ENCODE measurements at regions not wholly inside any gene's neighbourhood (a gene's known extent, or its start where the extent isn't known, plus 50 kb on each side); places are given as distances from the start of the nearest gene placed in this dataset.
"Not testable (repeated sequence)": the region's sequence is repeated elsewhere in the genome, so short reads cannot be mapped to it uniquely, and the experiment has no call there.

DNA sequence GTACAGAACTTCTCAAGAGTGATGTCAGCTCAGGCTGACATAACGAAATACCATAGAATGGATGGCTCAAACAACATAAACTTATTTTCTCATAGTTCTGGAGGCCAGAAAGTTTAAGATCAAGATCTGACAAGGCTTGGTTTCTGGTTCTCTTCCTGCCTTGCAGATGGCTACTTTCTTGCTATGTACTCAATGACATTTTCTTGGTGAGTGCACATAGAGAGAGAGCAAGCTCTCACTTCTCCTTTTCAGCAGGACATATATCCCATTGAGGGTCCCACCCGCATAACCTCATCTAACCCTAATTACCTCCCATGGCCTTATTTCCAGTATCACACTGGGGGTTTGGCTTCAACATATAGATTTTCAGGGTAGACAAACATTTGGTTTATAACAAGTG, 1072.1 kb downstream of the PLOD2 start:
- no peak for DNase-seq

DNA sequence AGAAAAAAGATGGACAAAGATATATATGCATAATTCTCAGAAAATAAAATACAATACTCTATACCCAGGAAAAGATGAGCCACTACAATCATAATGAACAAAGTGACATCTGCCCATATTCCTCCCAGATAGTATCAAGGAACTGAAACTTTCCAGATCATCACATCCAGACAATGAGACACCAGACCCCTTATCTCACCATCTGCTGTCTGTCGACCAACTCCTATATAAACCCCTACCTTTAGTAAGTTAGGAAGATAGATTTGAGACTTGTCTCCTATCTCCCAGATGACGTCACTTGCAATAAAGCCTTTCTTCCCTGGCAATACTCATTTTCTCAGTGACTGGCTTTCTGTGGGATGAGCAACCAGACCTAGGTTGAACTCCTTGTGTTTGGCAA, 1071.6 kb downstream of the PLOD2 start:
- peak; percentile 53 for DNase-seq

DNA sequence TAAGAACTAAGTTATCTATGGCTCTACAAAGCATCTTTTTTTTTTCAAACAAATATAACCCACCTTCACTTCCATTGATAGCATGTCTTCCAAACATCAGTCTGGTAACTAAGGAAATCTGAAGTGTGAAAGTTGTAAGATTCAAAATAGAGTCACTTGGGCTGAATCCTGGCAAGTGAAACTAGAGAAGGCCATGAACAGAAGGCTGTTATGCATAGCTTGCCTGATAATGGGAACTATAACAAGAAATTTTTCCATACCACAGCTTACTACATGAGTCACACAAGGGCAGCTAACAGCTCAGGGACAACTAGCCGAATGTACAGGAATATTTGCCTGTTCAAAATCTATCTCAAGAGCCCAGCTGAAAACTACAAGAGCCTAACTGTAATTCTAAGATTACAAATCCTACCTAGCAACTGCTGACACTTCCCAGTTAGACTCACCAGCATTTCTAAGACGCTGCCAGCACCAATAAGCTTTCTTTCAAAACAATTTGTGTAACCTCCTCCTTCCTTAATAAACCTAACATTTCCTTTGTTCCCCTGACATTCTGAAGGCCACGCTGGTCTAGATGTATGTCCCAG, 1066.5 kb downstream of the PLOD2 start:
- no peak for DNase-seq

DNA sequence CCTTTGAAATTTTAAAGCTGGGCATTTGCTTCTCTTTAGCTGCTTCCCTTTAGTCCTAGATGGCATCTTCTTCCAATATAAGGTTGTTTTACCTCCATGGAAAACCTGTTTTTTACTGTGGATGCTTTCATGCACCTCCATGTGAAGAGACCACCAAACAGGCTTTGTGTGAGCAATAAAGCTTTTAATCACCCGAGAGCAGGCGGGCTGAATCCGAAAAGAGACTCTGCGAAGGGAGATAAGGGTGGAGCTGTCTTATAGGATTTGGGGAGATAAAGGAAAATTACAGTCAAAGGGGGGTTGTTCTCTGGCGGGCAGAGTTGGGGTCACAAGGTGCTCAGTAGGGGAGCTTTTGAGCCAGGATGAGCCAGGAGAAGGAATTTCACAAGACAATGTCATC, 1049.8 kb downstream of the PLOD2 start:
- not testable (repeated sequence) for DNase-seq

DNA sequence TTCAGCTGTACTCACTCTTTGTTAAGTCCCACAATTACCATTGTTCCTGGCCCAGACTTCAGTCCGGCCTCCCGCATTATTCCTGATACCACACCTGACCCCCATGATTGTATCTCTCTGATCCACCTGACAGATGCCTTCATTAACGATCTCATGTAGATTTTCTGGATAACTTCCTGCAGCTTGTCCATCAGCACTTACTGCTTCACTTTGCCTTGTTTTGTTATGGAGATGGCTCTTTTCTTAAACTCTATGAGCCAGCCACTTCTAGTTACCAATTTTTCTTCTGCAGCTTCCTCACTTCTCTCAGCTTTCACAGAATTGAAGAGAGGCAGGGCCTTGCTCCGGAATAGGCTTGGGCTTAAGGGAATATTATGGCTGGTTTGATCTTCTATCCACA, 1044.2 kb downstream of the PLOD2 start:
- no peak for DNase-seq

DNA sequence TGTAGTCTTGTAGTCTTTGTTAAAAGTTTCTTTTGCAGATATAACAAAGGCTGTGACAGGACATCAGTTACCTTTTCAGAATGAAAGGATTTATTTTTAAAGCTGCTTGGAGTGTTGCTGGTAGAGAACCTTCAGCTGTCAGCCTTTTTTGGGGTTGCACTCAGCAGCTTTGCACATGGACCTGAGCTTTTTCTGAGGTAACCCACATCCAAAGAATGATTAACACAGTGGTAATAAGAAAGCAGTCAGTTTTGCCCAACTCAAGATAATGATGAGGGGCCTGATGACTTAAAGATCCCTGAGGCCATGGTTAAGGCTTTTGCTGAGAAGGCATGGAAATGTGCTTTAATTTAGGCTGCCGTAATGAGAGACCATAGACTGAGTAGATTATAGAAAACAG, 1042.7 kb downstream of the PLOD2 start:
- DNase-seq = no peak

DNA sequence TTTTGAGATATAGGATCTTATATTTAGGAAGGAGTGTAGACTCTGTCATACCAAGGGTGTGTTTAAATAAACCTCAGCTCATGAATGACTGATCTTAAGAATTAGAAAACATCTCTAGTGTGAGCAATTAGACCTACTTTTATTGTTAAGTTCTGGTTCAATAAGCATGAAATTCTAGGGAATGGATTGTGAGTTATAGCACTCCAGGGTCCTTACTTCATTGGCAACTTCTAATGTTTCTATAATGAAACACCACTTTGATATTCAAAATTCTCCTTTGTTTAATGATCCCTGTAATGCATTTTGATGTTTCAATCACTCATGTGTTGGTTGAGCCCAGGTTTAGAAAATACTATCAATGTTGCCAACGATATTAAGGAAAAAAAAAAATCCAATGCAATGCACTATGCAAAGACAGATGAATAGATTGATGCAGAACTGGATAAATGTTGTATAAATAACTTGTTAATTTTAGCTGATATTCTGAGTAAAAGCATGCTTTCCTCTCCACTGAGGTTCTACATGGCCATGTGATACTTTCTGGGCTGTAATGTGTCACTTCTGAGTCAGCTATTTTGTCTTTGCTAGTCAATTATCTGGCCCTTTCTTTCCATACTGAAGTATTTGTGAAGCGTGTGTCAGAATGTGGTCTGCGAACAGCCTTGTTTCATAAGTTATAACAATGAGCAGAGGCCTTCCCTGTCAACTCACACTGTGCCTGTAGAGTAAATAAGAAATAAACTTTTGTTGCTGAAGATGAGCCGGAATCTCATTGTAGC, 1035.9 kb downstream of the PLOD2 start:
- no peak for DNase-seq

DNA sequence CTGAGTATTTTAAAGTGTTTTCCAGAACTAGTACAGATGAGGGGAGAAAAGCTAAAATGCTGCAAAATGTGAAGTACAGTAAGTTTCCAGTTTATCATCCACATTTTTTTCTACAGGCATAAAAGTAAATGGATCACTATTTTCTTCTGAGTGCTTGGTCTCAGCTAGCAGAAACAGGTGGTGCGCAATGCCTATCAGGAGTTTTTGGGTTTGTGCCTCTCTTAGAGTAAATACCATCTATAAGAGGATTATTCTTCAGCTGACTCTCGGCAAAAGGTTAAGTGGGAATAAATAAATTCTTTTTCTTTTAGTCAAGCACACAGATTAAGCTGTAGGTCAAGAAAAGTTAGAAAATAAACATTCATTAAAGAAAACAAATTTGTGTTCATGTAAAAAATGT, 1027.7 kb downstream of the PLOD2 start:
- no peak for DNase-seq

DNA sequence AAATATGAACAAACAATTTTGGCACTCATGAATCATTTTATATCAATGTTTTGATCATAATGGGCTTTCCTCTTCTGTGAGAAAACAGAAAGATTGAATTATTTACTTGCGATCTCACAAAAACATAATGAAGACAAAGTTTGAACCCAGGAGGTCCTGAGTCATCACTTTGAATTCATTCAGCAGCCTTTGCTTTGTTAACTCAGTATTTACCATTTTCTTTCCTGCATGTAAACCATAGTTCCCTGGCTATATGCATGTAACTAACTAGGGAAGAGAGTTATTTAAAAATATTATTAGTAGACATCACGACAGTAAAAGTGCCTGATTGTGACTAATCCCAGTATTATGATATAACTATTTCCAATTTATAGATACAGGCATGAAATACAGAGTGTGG, 1026.2 kb downstream of the PLOD2 start:
- DNase-seq = no peak

DNA sequence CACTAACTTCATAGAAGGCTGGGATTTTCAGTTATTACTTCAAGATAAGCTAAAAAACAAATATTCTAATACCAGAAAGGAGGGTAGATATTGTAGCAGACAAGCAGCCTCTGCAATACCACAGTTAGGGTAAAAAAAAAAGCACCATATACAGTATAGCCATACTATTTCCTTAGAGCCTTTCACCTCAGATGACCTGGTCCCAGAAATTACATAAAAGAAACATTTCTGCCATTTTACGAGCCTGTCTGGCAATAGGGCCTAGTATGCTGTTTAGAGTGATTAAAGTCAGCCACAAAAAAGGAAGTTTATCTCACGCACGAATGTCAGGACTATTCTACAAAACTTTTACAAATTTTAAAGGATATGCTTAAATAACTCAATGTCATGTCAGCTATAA, 1016.6 kb downstream of the PLOD2 start:
- no peak for DNase-seq

DNA sequence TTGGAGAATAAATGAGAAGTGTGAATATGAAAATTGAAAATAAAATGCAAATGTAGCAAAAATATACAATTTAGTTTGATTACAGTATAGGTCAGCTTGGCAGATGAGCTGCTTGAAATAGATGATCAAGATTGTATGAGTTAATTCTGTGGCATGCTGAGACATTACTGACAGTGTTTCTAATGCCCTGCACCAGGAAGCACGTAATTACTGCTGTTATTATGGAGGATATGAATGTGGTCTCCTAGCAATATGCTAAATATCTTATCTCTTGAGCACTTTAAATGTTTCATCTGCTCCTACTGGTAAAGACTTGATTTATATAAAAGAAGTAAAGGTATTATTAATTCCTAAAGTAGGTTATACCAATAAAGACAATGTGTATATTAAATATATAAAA, 1015.5 kb downstream of the PLOD2 start:
- no peak for DNase-seq

DNA sequence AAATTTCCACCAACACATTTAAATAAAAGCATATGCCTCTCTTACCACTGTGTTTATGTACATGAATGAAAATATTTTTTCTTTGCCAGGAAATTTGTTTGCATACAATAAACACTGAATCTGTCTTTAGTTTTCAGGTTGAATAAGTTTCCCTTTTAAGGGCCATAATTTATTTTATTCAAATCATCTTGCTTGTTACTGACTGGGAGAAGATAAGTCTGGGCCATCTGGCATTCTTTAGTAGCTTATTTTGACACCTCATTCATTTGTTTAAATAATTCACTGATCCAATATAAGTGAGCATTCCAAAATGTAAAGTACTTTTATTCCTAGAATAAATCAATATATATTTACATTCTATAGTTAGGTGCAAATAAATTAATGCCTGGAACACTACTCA, 1001.3 kb downstream of the PLOD2 start:
- DNase-seq = no peak

DNA sequence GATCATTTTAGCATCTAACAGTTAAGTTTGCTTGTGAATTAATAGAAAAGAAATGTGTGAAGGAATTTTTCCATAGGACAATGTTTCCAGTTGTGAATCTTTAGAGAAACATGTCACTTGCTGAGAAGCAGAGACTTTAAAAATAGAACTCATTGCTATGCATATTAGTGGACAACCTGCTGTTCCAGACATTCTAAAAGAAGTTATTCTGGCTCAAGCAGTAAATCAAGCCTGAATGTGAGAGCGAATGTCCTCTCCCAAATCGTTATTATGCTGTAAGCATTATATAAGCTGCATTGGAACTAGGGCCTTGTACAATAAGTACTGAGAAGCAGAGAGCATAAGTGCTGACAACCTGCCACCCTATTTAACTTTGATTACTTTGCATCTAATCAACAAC, 990.9 kb downstream of the PLOD2 start:
- no peak for DNase-seq

DNA sequence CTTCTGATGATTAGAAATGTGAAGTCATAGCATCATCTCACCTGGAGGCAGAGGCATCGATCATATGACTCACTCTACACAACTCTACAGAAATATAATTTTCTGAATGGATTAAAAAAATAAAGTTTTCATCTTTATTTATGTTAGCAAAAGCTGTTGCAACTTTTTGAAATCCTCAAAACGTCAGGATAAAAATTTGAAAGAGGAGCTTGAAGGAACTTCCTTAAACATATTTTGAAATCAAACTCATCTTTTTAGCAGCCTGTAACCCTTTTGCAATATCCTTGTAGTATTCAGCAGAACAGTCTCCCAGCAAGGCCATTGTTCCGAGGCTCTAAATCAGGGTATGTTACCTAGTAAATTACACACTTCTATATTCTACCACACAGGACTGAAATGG, 985.4 kb downstream of the PLOD2 start:
- DNase-seq = no peak

DNA sequence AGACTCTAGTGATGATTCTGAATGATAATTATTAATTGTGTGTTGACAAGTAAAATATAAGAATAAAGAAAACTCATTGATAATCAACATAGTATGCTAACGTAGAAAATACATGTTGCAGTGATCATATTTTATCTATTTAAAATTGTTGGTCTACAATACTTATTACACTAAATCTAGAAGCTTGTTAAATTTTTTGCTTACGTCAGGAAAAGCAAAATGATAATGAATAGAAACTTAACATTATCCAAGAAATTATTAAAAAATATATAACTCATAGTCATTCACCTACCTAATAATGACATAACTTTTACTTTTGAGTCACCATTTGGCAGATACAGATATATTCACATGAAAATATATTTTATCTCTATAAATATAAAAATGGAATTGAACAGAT, 984.1 kb downstream of the PLOD2 start:
- DNase-seq = no peak

DNA sequence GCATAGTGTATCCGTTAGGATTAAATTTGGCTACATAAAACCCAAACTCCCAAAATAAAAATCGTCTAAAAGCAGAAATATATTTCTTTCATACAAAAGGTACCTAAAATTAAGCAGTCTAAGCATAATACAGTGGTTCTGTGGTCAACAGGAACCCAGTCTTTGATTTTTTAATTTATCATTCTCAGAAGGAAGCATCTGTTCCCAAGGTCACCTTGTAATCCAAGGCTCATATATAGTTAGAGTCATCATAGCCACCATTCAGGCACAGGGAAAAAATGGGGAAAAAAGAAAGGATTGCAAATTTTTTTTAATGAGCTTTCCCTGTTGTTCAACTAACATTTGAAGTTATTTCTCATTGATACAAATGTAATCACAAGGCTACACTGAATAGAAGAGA, 983.2 kb downstream of the PLOD2 start:
- no peak for DNase-seq

DNA sequence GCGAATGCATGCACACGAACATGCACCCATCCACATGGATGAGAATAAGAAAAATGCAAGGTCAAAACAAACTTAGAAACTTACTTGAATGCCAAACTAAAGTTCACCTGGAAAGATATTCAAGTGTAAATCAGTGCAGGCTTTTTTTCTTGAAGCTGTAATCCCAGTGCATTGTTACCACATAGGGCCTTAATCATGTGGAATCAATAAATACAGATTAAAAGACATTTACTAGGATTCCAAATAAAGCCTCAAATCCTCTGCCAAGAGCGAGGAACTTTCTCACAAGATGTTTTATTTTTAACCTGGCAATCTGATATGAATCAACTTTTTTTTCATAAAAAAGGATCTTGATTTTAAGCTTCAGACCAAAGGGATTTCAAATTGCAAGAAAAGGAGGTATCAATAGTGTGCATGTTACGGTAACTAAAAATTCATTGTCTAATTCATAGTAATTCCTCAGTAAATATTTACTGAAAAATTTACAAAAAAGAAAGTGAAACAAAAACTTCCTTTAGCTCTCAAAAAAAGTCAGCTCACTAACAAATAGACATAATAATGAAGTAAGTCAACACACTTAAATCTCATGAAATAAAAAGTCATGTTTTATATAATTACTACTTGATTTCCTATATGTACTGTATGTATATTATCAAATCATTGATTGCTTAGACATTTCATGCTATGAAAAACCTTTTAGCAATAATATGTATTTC, 978.6 kb downstream of the PLOD2 start:
- DNase-seq = no peak

DNA sequence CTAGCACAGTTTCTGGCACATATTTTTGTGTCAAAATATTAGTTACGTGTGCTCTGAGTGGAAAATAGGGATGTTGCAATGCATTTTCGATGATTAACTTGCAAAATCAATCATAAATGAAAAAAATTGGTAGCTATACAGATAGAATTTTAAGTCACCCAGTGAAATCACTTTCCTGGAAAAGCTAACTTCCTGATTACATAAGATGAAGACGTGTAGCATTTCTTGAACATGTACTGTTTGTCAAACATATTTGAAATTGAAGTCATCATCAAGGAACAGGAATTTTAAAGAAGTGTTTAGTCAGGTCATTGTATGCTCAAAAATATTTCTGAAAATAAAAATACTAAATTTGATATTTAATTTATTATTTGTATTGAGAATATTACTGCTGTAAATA, 977.7 kb downstream of the PLOD2 start:
- DNase-seq = no peak

DNA sequence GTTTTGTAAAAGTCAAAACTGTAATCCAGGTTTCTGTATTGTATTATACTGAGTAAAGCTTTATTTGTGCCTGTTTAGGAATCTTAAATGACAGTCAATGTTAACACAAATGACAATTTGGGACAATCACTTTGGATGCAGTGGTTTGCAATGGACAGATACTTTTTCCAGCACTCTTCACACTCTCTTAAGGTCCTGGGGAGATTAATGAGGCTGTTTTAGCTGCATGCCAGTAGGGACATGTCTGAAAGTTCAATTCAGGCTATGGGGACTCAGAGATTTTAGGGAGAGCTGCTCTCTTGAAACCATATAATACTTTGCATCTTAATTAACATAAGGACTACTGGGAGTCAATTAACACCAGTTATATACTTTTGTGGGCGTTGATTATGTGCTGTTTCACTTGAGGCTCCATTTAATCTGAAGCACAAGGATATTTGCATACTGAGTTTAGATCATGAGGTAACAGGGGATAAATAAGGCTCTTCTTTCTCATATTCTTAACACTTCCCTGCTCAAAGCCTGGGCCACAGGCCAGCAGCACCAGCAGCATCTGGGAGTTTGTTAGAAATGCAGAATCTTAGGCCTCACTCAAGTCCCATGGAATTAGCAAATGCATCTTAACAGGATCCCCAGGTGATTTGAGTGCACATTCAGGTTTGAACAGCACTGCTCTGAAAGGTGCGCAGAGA, 972.8 kb downstream of the PLOD2 start:
- no peak for DNase-seq

DNA sequence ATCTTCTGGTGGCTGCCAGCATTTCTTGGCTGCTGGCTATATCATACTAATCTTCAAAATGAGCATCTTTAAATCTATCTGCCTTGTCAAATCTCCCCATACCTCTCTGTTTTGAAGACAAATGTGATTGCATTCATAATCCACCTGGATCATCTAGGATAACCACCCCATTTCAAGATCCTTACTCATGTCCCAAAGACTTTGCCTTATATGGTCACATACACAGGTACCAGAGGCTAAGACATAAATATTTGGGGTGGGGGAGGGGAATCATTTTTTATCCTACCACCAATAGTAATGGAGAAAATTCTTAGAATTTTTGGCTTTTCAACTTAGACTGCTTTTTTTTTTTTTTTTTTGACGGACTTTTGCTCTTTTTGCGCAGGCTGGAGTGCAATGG, 970.8 kb downstream of the PLOD2 start:
- no peak for DNase-seq

DNA sequence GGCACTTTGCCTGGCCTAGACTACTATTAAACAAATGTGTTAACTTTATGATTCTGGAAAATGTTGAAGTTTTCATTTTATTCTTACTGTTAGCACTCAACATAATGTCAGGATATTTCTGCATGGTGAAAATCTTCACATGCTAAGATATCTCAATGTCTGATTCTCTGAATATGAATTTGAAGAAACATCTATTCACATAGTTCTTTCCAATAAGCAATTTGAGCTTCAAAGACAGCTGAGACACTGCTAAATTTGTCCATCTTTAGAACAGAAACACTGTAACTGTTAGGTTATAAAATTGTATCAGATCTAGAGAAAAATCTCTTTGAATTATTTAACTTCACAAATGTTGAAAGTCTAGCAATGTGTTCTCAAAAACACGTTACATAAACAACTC, 970.2 kb downstream of the PLOD2 start:
- no peak for DNase-seq

DNA sequence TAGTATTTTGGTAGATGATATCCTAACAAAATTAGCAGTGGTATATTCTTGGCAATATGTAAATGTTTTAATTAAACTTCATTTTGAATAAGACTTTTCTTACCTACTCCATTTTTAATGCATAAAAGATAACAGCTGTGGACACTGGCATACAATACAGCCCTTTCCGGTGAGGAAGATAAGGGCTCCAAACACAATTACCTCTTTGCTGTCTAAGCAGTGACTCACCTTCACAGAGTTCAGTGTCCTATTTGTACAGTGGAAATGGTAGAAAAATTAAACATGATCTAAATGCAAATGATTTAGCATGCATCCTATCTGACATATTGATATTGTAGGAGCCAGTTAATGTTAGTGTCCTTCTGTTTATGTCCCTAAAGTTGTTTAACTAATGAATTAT, 969.4 kb downstream of the PLOD2 start:
- no peak for DNase-seq

DNA sequence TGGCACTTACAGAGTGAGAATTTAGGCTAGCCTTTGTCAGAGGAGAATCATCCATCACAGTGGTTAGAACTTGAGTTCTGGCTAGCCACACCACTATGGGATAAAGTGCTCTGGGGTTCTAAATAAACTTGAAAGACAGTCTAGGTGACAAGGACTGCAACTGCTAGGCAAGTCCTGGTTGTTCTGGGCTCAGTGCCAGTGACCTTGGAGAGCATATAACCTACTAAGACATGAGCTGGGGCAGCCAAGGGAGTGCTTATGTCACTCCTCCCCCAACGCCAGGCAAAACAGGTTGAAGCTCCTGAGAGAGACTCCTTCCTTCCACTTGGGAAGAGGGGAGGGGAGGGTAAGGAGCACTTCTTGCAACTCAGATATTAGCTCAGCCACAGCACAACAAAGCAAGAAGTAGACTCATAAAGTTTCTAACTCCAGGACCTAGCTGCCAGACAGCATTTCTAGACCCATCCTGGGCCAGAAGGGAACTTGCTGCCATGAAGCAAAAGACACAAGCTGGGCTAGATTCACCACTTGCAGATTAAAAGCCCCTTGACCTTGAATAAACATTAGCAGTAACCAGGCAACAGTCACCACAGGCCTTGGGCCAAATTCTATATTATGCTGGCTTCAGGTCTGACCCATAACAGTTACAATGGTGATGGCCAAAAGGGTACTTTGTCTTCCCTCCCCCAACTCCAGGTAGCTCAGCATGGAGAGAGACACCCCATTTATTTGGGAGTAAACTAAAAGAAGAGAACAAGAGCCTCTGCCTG, 963.7 kb downstream of the PLOD2 start:
- no peak for DNase-seq
